ENCODE measurements at regions not wholly inside any gene's neighbourhood (a gene's known extent, or its start where the extent isn't known, plus 50 kb on each side); places are given as distances from the start of the nearest gene placed in this dataset.

DNA sequence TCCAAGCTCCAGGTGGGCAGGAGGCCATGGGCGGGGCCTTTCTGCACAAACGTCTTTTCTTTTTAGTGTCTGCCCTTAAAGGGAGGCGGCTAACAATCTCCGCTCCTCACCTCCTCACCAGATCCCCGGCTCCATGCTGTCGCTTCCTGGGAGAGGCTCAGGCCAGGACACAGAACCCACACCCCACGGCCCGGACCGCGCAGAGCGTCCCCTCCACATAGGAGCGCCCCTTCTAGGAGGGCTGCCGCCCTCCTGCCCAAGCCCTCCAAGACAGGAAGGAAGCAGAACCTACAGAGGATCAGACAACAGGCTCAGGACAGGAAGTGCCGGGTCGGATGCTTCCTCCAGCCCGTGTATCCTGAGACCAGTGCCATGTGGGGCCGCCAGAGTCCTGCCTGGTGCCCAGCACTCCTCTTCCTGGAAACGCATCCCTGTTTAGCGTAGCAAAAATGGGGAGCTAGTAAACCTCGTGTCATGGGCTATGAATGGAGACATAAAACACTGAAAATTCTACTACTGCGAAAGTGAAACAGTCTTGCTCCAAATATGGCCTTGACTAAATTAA, 83.2 kb upstream of the ATP10A start:
- no peak overlapping the region for H3K27ac ChIP-seq (ENCODE audit: low read depth, low read length)
- H3K4me3 ChIP-seq (ENCODE audit: low read length) = no peak overlapping the region

DNA sequence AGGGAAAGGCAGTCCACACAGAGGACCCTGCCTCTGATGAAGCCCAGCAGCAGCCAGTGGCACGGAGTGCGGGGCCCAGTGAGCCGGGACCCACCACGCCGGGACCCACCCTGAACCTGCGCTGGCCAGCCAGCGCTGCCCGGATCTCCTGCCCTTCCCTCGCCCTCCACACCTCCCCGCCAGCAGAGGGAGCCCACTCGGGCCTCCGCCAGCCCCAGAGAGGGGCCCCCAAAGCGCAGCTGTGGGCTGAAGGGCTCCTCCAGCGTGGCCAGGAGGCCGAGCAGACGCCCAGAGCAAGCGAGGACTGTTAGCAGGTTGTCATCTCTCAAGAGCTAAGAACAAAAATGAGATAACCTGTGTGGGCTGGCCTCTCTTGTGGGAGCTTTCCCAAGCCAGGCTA, 81.3 kb upstream of the ATP10A start:
- Histone ChIP-seq H3K36me3 (ENCODE audit: control insufficient read depth, insufficient read depth, low read length) (no peaks in the 10 kb centered on the region), H3K4me1 (ENCODE audit: control insufficient read depth, insufficient read depth, low read length) (peaks cover 2% of the 10 kb centered on the region), H3K27ac (ENCODE audit: low read depth, low read length) (no peak overlapping the region), H3K4me3 (ENCODE audit: low read length) (no peak overlapping the region), H3K9ac (ENCODE audit: low read length) (no peak overlapping the region), H3K27me3 (ENCODE audit: control insufficient read depth, insufficient read depth, low read length) (no peaks in the 10 kb centered on the region)

More for the DNA sequence above, 83.2 kb upstream of the ATP10A start:
- Histone ChIP-seq H3K27me3 (ENCODE audit: control insufficient read depth, insufficient read depth, low read length) (no peaks in the 10 kb centered on the region), H3K4me1 (ENCODE audit: control insufficient read depth, insufficient read depth, low read length) (peaks cover 2% of the 10 kb centered on the region), H3K9ac (ENCODE audit: low read length) (no peak overlapping the region), H3K36me3 (ENCODE audit: control insufficient read depth, insufficient read depth, low read length) (no peaks in the 10 kb centered on the region)

DNA sequence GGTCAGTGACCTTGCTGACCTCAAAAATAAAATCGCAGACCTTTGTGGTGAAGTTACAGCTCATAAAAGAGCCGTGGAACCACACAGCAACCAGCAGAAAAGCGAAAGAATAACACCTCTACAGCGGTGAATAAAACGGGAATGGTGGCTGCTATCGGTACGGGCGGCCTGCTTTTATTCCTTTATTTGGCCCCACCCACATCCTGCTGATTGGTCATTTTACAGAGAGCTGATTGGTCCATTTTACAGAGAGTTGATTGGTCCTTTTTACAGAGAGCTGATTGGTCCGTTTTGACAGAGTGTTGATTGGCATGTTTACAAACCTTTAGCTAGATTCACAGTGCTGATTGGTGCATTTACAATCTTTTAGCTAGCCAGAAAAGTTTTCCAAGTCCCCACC, 80.7 kb upstream of the ATP10A start:
- no peaks in the 10 kb centered on the region for H3K36me3 ChIP-seq (ENCODE audit: control insufficient read depth, insufficient read depth, low read length)
- H3K27ac ChIP-seq (ENCODE audit: low read depth, low read length) = no peak overlapping the region
- H3K4me1 ChIP-seq (ENCODE audit: control insufficient read depth, insufficient read depth, low read length) = peaks cover 2% of the 10 kb centered on the region
- no peaks in the 10 kb centered on the region for H3K27me3 ChIP-seq (ENCODE audit: control insufficient read depth, insufficient read depth, low read length)
- no peak overlapping the region for H3K9ac ChIP-seq (ENCODE audit: low read length)
- H3K4me3 ChIP-seq (ENCODE audit: low read length) = no peak overlapping the region

DNA sequence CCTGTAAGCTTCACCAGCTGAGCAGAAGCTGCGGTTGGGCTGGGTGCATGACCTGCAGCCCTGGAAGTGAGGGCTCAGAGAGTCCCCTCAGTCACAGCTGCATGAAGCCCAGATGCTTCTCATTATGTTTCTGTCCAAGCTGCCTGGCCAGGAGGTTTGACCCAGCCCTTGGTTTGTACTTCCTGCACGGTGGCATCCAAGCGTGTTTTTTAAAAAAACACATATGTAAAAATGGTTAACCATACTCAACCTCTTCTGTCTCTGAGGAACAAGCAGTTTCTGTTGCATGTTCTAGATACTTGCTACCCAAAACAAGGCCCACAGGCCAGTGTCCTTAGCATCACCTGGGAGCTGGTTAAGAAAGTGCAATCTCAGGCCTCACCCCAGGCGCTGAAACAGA, 76.0 kb upstream of the ATP10A start:
- Histone ChIP-seq H3K4me3 (ENCODE audit: low read length) (no peak overlapping the region), H3K27ac (ENCODE audit: low read depth, low read length) (no peak overlapping the region), H3K4me1 (ENCODE audit: control insufficient read depth, insufficient read depth, low read length) (no peaks in the 10 kb centered on the region), H3K9ac (ENCODE audit: low read length) (no peak overlapping the region), H3K27me3 (ENCODE audit: control insufficient read depth, insufficient read depth, low read length) (no peaks in the 10 kb centered on the region), H3K36me3 (ENCODE audit: control insufficient read depth, insufficient read depth, low read length) (no peaks in the 10 kb centered on the region)

DNA sequence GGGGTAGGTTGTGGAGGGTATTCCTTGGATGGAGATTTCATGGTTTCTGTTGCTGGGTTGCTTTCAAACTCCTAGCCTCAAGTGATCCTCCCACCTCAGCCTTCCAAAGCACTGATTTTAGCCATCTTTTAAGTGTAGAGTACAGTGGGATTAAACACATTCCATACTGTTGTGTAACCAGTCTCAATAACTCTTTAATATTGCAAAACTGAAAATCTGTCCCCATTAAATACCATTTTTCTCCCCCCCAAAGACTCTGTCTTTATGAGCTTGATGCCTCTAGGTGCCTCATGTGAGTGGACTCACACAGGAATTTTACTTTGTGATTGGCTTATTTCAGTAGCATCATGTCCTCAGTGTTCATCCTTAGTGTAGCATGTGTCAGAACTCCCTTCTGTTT, 74.7 kb upstream of the ATP10A start:
- Histone ChIP-seq H3K4me3 (ENCODE audit: low read length) (no peak overlapping the region), H3K4me1 (ENCODE audit: control insufficient read depth, insufficient read depth, low read length) (peaks cover 4% of the 10 kb centered on the region), H3K9ac (ENCODE audit: low read length) (no peak overlapping the region), H3K27me3 (ENCODE audit: control insufficient read depth, insufficient read depth, low read length) (no peaks in the 10 kb centered on the region), H3K27ac (ENCODE audit: low read depth, low read length) (no peak overlapping the region), H3K36me3 (ENCODE audit: control insufficient read depth, insufficient read depth, low read length) (no peaks in the 10 kb centered on the region)

DNA sequence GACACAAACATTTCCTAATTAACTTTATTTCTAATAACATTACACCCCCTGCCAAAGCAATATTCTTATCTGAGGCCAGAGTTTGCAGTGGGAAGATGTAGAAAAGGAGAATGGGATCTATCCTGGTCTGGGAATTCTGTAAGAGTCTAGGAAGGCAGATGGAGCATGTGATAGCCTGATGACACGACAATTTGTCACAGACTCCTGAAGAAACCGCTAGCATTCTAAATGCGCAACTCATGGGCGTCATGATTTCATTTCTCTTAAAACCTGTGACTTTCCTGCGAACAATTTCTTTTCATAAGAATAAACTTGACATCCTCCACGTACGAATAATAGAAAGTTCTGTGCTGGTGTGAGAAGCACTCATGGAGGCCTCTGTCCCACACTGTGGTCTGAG, 72.9 kb upstream of the ATP10A start:
- H3K27ac ChIP-seq (ENCODE audit: low read depth, low read length) = no peak overlapping the region
- H3K4me3 ChIP-seq (ENCODE audit: low read length) = no peak overlapping the region
- H3K4me1 ChIP-seq (ENCODE audit: control insufficient read depth, insufficient read depth, low read length) = peaks cover 4% of the 10 kb centered on the region
- no peaks in the 10 kb centered on the region for H3K36me3 ChIP-seq (ENCODE audit: control insufficient read depth, insufficient read depth, low read length)
- no peak overlapping the region for H3K9ac ChIP-seq (ENCODE audit: low read length)
- no peaks in the 10 kb centered on the region for H3K27me3 ChIP-seq (ENCODE audit: control insufficient read depth, insufficient read depth, low read length)

DNA sequence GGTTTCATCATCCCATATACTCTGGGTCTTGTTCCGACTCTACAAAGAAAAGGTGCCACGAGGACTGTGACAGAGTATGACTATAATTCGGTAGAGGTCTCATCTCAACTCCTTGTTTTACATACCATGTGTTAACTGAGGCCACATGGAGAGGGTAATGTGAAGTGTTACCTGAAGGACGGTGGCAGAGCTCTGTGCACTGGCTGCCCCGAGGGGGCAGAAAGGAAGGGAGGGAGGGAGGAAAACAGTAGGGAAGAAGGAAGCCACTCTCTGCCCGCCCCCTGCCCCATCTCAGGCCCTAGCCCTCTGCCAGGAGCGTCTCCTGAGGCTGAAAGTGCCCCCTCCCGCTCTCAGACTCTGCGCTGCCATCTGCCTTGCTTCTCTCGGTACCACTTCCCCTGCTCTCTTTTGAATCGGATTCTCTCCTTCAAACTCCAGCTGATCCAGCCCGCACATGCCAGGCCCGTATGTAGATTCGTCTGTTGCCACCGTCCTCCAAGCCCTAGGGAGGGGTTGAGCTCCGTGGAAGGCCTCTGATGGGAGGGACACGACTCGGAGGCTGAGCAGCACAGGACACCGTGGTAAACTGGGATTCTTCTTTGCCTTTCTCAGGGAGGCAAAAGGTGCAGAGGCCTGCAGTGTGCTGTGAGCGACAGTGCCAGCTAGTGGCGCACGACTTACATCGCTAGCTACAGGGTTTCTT, 70.5 kb upstream of the ATP10A start:
- no peaks in the 10 kb centered on the region for H3K27me3 ChIP-seq (ENCODE audit: control insufficient read depth, insufficient read depth, low read length)
- H3K9ac ChIP-seq (ENCODE audit: low read length) = no peak overlapping the region
- H3K27ac ChIP-seq (ENCODE audit: low read depth, low read length) = no peak overlapping the region
- H3K4me3 ChIP-seq (ENCODE audit: low read length) = peak overlapping the region; percentile 40
- no peaks in the 10 kb centered on the region for H3K36me3 ChIP-seq (ENCODE audit: control insufficient read depth, insufficient read depth, low read length)
- H3K4me1 ChIP-seq (ENCODE audit: control insufficient read depth, insufficient read depth, low read length) = peaks cover 4% of the 10 kb centered on the region

DNA sequence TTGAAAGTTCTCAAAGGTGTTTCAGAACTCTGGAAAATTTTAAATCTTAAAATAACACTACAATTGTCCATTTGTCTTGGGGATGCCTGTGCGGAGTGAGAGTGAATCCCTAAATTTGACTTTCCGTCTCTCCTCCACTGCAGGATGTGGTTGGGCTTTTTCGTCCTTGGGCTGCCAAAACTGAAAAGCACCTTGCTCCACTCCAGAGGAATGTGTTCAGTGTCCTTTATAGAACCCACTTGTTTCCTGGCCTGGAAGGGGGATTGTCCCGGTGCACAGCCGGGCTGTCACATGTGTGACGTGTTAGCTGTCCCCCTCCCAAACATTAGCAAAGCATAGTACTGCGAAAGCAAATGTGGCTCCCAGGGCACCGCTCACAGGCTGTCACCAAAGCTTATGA, 69.6 kb upstream of the ATP10A start:
- Histone ChIP-seq H3K27me3 (ENCODE audit: control insufficient read depth, insufficient read depth, low read length) (no peaks in the 10 kb centered on the region), H3K9ac (ENCODE audit: low read length) (no peak overlapping the region), H3K36me3 (ENCODE audit: control insufficient read depth, insufficient read depth, low read length) (no peaks in the 10 kb centered on the region), H3K4me1 (ENCODE audit: control insufficient read depth, insufficient read depth, low read length) (peaks cover 4% of the 10 kb centered on the region), H3K27ac (ENCODE audit: low read depth, low read length) (no peak overlapping the region), H3K4me3 (ENCODE audit: low read length) (no peak overlapping the region)

DNA sequence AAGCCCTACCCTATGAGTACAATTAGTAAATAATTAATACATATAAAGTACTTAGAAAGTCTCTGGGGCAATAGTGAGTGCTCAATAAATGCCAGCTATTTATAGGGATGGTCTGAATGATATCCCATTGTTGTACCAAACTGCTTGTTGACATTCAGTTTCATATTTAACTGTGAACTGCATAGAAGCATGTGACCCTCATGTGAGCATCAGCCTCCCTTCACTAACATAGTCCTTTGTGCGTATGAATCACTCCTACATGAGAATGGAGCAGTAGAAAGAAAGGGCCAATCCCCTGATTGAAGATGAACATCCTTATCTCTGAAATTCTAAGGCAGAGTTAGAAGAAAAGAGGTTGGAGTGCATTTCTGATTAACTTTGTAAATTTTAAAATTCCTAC, 68.7 kb upstream of the ATP10A start:
- peaks cover 4% of the 10 kb centered on the region for H3K4me1 ChIP-seq (ENCODE audit: control insufficient read depth, insufficient read depth, low read length)
- no peaks in the 10 kb centered on the region for H3K27me3 ChIP-seq (ENCODE audit: control insufficient read depth, insufficient read depth, low read length)
- H3K9ac ChIP-seq (ENCODE audit: low read length) = no peak overlapping the region
- no peak overlapping the region for H3K4me3 ChIP-seq (ENCODE audit: low read length)
- H3K27ac ChIP-seq (ENCODE audit: low read depth, low read length) = no peak overlapping the region
- H3K36me3 ChIP-seq (ENCODE audit: control insufficient read depth, insufficient read depth, low read length) = no peaks in the 10 kb centered on the region

DNA sequence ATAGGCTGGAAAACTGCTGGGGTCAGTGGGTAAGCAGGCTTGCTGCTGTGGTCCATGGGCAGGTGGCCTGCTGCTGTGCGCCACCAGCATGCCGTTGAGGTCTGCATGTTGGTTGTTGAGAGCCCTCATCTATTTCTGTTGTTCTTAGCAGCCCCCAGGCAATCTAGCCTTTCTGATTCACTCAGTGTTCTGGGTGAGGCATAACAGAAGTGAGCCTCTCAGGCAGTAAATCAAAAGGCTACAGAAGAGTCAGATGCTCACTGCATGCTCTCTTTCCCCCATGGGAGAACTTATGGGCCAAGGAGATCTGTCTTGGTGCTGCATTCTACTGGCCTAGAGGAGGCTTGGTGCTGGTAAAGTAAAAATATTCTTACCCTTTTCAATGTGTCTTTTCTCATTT, 67.8 kb upstream of the ATP10A start:
- H3K27ac ChIP-seq (ENCODE audit: low read depth, low read length) = no peak overlapping the region
- H3K4me1 ChIP-seq (ENCODE audit: control insufficient read depth, insufficient read depth, low read length) = peaks cover 4% of the 10 kb centered on the region
- no peak overlapping the region for H3K4me3 ChIP-seq (ENCODE audit: low read length)
- H3K36me3 ChIP-seq (ENCODE audit: control insufficient read depth, insufficient read depth, low read length) = no peaks in the 10 kb centered on the region
- H3K27me3 ChIP-seq (ENCODE audit: control insufficient read depth, insufficient read depth, low read length) = no peaks in the 10 kb centered on the region
- H3K9ac ChIP-seq (ENCODE audit: low read length) = no peak overlapping the region

All from rectal smooth muscle tissue (tissue), 1 donor.